ENCODE measurements at regions not wholly inside any gene's neighbourhood (a gene's known extent, or its start where the extent isn't known, plus 50 kb on each side); places are given as distances from the start of the nearest gene placed in this dataset.

DNA sequence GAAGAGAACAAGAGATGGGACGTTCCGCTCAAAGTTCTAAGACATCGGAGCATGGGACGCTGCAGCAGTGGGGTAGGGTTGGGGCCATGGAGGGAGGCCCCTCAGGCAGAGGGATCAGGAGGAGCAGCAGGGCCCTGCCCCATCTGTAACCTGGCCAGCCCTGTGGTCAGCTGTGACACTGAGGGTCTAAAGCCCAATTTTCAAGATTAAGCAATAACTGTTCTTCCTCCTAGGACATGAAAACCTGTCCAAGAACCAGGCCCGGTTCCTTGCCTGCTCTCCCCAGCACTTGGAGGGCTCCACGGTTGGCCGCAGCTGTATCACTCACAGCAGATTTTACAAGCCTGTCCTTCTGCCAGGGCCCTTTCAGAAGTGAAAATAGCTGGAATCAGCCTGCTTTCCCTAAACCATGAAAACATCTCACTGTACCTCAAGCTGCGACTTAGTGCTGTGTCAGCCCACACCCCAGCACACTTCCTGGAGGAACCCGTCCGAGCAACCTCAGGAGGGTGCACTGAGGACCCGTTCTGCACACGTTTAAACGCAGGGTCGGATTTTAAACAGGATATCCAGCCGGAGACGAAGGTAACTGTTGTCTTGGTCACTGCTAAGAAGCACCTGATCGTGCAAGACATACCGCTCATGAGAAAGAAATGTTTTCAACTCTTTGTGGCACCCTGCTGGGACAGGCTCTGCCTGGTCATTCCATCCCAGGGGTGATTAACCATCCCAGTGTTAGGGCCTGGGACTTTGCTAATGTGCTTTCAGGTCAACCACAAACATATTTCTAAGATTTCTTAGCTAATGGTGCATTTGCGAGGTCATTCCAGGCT lies 201.9 kb upstream of the DIO3 start:
- TF ChIP-seq, protein P1, sequence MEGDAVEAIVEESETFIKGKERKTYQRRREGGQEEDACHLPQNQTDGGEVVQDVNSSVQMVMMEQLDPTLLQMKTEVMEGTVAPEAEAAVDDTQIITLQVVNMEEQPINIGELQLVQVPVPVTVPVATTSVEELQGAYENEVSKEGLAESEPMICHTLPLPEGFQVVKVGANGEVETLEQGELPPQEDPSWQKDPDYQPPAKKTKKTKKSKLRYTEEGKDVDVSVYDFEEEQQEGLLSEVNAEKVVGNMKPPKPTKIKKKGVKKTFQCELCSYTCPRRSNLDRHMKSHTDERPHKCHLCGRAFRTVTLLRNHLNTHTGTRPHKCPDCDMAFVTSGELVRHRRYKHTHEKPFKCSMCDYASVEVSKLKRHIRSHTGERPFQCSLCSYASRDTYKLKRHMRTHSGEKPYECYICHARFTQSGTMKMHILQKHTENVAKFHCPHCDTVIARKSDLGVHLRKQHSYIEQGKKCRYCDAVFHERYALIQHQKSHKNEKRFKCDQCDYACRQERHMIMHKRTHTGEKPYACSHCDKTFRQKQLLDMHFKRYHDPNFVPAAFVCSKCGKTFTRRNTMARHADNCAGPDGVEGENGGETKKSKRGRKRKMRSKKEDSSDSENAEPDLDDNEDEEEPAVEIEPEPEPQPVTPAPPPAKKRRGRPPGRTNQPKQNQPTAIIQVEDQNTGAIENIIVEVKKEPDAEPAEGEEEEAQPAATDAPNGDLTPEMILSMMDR (conservative IDR thresholded peaks at IDR 0.05; ENCODE audit: low read length) = no peak
- no peak for TF ChIP-seq EZH2phosphoT487 (IDR thresholded peaks at IDR 0.05; ENCODE audit: borderline replicate concordance, low read depth, low read length)

All from OCI-LY7 (cell line).